ENCODE measurements at regions not wholly inside any gene's neighbourhood (a gene's known extent, or its start where the extent isn't known, plus 50 kb on each side); places are given as distances from the start of the nearest gene placed in this dataset.

- DNase-seq (ENCODE audit: low read depth) = no peak
- no peak overlapping the region for H3K4me3 ChIP-seq (ENCODE audit: low read length)
- TF ChIP-seq CTCF (IDR thresholded peaks at IDR 0.05; ENCODE audit: insufficient read depth, low read depth, low read length, missing control alignments) = no peak
Measured at GRCh38 chr13:32851083-32852069, 164.8 kb upstream of the KL start.

- no peak for DNase-seq (ENCODE audit: low read depth)
- no peak overlapping the region for H3K4me3 ChIP-seq (ENCODE audit: low read length)
- TF ChIP-seq CTCF (IDR thresholded peaks at IDR 0.05; ENCODE audit: insufficient read depth, low read depth, low read length, missing control alignments) = no peak
Measured at GRCh38 chr13:32852526-32852925, 163.7 kb upstream of the KL start.

GRCh38 chr13:32857077-32857476, 159.1 kb upstream of the KL start:
- no peak for TF ChIP-seq CTCF (IDR thresholded peaks at IDR 0.05; ENCODE audit: insufficient read depth, low read depth, low read length, missing control alignments)
- H3K4me3 ChIP-seq (ENCODE audit: low read length) = no peak overlapping the region
- DNase-seq (ENCODE audit: low read depth) = no peak

- DNase-seq (ENCODE audit: low read depth) = no peak
- no peak for TF ChIP-seq CTCF (IDR thresholded peaks at IDR 0.05; ENCODE audit: insufficient read depth, low read depth, low read length, missing control alignments)
Measured at GRCh38 chr13:32857689-32858088, 158.5 kb upstream of the KL start.

GRCh38 chr13:32859707-32860292, 156.4 kb upstream of the KL start:
- no peak for DNase-seq (ENCODE audit: low read depth)
- TF ChIP-seq CTCF (IDR thresholded peaks at IDR 0.05; ENCODE audit: insufficient read depth, low read depth, low read length, missing control alignments) = no peak

More at GRCh38 chr13:32857689-32858088, 158.5 kb upstream of the KL start:
- no peak overlapping the region for H3K4me3 ChIP-seq (ENCODE audit: low read length)

GRCh38 chr13:32861304-32861703, 154.9 kb upstream of the KL start:
- no peak for TF ChIP-seq CTCF (IDR thresholded peaks at IDR 0.05; ENCODE audit: insufficient read depth, low read depth, low read length, missing control alignments)
- no peak for DNase-seq (ENCODE audit: low read depth)
- no peak overlapping the region for H3K4me3 ChIP-seq (ENCODE audit: low read length)

More at GRCh38 chr13:32859707-32860292, 156.4 kb upstream of the KL start:
- no peak overlapping the region for H3K4me3 ChIP-seq (ENCODE audit: low read length)

Measured in epithelial cell of esophagus (primary cell).